ENCODE measurements at regions not wholly inside any gene's neighbourhood (a gene's known extent, or its start where the extent isn't known, plus 50 kb on each side); places are given as distances from the start of the nearest gene placed in this dataset.

DNA sequence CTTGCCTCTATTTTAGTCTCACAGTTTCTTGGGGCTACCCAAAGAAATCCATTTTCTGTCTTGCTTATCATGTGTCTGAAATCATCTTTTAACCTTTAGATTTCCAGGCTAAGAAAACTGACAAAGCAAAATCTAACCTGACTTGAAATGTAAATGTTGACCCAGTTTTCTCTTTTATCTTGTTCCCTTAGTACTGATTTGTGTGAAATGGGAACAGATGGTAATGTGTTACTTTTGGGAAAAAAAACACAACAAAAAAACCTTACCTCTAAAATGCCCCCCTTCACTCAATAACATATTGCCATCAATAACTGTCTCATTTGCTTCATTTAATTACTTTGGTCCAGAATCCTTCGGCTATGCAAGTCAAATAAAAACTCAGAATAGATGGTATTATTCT lies 383.2 kb upstream of the DCN start:
- no peak for DNase-seq (ENCODE audit: low read depth)
- no peak overlapping the region for H3K4me3 ChIP-seq (ENCODE audit: low read length)
- TF ChIP-seq, protein P1, sequence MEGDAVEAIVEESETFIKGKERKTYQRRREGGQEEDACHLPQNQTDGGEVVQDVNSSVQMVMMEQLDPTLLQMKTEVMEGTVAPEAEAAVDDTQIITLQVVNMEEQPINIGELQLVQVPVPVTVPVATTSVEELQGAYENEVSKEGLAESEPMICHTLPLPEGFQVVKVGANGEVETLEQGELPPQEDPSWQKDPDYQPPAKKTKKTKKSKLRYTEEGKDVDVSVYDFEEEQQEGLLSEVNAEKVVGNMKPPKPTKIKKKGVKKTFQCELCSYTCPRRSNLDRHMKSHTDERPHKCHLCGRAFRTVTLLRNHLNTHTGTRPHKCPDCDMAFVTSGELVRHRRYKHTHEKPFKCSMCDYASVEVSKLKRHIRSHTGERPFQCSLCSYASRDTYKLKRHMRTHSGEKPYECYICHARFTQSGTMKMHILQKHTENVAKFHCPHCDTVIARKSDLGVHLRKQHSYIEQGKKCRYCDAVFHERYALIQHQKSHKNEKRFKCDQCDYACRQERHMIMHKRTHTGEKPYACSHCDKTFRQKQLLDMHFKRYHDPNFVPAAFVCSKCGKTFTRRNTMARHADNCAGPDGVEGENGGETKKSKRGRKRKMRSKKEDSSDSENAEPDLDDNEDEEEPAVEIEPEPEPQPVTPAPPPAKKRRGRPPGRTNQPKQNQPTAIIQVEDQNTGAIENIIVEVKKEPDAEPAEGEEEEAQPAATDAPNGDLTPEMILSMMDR (conservative IDR thresholded peaks at IDR 0.05; ENCODE audit: low read length), result no peak

DNA sequence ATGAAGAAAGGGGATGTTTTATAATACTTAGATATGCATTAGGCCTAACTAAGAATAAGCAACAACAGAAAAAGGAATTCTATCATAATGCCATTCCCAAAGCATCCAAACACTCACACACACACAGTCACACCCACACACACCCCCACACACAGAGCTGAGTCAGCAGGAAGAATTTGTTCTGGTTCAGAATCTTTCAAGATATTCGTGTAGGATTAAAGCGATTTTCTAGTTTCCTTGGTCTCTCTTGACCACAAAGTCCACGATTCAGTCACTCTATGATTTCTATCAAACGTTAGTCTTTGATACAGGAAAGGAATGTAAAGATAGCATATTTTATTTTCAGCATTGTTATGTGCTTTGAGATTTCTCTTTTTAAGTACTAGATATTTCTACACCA lies 382.6 kb upstream of the DCN start:
- no peak overlapping the region for H3K4me3 ChIP-seq (ENCODE audit: low read length)
- TF ChIP-seq, protein P1 (conservative IDR thresholded peaks at IDR 0.05; ENCODE audit: low read length), result no peak
- DNase-seq (ENCODE audit: low read depth), result peak; percentile 24

DNA sequence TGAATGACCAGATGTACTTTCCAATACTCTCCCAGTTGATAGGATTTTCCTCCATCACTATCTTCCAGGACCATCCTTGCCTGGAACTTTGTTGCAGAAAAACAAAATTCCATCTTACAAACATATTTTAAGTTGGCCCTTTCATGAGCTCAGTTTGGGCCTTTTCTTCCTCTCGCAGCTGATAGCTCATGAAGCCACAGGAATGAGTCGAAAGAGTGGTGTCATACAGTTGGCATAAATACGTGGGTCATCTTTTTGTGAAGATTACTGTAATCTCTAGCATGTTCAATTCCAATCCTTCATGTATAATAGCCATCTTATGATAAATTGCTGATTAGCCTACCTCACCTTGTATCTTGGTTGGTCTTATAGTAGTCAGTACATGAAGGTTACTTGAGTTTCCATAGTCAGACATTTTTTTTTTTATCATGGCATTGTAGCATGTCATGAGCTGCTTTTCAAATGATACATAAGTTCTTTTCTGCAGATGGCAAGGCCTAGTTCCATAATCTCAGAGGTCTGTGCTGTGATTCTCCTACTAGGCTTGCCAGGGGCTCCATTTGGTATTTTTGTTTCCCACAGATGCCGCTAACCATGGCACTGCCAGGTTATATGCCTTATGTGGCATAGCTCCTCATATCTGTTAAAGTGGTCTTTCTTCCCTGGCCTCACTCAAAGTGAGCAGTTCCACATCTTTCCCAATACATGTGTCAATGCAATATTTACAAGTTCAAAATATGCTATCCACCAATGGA lies 380.6 kb upstream of the DCN start:
- no peak overlapping the region for H3K4me3 ChIP-seq (ENCODE audit: low read length)
- TF ChIP-seq, protein P1 (conservative IDR thresholded peaks at IDR 0.05; ENCODE audit: low read length), result no peak
- no peak for DNase-seq (ENCODE audit: low read depth)

DNA sequence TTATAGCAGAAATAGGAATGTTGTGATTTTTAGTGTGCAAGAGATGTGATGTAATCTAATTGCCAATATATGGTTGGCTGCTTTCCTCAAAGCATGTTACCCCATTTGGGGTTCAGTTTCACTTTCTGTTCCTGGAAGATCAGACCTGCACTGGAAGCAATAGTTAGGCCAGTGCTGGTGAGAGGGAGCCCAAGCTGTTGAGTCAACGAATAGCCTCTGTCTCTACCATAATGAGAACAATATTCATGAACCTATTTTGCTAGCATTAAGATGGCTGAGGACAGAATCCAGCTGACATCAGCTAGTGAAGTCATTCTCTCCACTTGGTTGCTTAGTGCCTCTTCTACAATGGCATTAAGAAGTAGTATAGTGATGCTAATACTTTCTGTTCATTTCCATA lies 379.9 kb upstream of the DCN start:
- peak; percentile 11 for DNase-seq (ENCODE audit: low read depth)
- TF ChIP-seq, protein P1 (conservative IDR thresholded peaks at IDR 0.05; ENCODE audit: low read length), result no peak
- no peak overlapping the region for H3K4me3 ChIP-seq (ENCODE audit: low read length)

DNA sequence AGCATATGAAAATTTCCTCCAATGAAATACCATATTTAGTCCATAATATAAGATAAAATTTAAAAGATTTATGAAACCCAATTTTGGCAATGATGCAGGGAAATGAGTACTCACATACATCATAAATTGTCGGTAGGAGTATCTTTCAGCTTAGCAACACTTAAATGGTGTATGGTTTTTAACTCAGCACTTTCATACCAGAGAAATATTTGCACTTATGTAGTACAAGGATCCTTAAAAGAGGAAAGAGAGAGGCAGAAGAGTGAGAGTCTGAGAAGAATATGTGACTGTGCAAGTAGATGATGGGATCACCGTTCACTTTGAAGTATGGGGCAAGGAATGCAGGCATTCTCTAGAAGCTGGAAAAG lies 379.3 kb upstream of the DCN start:
- no peak for DNase-seq (ENCODE audit: low read depth)
- no peak overlapping the region for H3K4me3 ChIP-seq (ENCODE audit: low read length)
- TF ChIP-seq, protein P1 (conservative IDR thresholded peaks at IDR 0.05; ENCODE audit: low read length), result no peak

DNA sequence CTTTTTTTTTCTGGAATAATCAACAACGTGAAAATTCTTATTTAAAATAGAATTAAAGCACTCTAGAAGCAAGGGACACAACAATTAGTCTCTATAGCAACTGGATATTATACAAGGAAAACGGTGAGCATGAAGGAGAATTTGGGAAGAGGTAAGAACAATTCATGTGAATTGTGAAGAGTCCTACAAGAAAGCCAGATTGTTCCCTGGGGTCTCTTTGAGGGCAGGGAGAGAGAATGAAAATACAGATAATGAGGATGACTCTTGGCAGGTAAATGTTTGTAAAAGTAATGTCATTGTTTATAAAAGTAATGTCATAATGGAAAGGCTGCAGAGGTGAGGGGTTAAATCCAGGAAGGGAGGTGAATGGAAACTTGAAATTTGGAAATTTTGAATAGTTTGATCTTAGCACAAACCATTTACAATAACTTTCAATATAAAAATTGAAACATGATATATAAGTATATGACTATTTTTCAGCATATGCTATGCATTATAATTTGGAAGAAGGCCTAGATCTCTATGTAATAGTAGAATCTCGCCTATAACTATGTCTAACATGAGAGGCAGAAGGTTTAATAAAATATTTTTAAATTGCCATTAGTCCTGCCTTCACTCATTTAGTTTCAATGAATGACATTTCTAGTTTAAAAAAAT lies 378.8 kb upstream of the DCN start:
- H3K4me3 ChIP-seq (ENCODE audit: low read length), result no peak overlapping the region
- TF ChIP-seq, protein P1 (conservative IDR thresholded peaks at IDR 0.05; ENCODE audit: low read length), result no peak
- DNase-seq (ENCODE audit: low read depth), result no peak

DNA sequence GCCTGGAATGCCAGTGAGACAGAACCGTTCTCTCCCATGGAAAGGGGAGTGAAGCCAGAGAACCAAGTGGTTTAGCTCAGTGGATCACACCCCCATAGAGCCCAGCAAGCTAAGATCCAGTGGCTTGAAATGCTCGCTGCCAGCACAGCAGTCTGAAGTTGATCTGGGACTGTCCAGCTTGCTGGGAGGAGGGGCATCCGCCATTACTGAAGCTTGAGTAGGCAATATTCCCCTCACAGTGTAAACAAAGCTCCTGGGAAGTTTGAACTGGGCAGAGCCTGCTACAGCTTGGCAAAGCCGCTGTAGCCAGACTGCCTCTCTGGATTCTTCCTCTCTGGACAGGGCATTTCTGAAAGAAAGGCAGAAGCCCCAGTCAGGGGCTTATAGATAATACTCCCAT lies 374.3 kb upstream of the DCN start:
- TF ChIP-seq, protein P1 (conservative IDR thresholded peaks at IDR 0.05; ENCODE audit: low read length), result no peak
- no peak overlapping the region for H3K4me3 ChIP-seq (ENCODE audit: low read length)
- DNase-seq (ENCODE audit: low read depth), result no peak

All from AG10803 (cell line).